PFSK-1 (cell line): ENCODE measurements at regions not wholly inside any gene's neighbourhood (a gene's known extent, or its start where the extent isn't known, plus 50 kb on each side); places are given as distances from the start of the nearest gene placed in this dataset.

Source experiments
- FOXP2 ChIP-seq: optimal IDR thresholded peaks from 2 replicates; pipeline ENCODE3; 2011; ENCODE audit warnings: borderline replicate concordance, control low read depth, inconsistent platforms; ENCODE audit not compliant: insufficient read depth; ENCODE audit errors: extremely low read length, extremely low read depth
- POLR2AphosphoS5 ChIP-seq: IDR thresholded peaks from 2 replicates; pipeline ENCODE4 v1.6.1; 2012; ENCODE audit warnings: low read depth, mild to moderate bottlenecking, control low read depth, low read length, moderate library complexity
- TAF1 ChIP-seq: IDR thresholded peaks from 2 replicates; pipeline ENCODE4 v1.6.1; 2012; ENCODE audit warnings: low read length, control low read depth, borderline replicate concordance; ENCODE audit not compliant: insufficient read depth
- TF ChIP-seq, protein P1 (sequence below), 2 experiments: IDR thresholded peaks; 2 replicates each; pipeline versions ENCODE4 v1.6.1 to v1.8.0; 2011 to 2012; ENCODE audit warnings: low read depth in 2 of 2, low read length in 2 of 2, control low read depth in 1 of 2, inconsistent platforms in 1 of 2, mild to moderate bottlenecking in 1 of 2, moderate library complexity in 1 of 2; ENCODE audit not compliant: insufficient read depth in 1 of 2

DNA sequence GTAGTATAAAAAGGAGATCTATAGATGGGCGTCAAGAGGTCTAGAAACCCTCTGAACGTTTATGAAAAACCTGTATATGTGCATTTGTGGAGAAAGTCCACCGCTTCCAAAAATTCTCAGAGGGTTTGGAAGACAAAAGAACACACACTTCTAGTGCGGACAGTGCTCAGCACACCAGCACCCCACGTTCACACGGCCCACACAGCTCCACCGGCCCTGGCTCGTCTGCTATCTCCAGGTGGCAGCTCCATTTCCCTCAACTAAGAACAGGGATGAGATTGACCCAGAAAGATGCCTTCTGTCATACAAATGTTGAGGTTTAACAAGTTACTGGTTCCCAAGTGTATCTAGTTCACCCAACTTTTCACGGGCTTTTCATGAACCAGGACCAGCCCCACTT, 255.1 kb downstream of the NR2F1-AS1 start:
- TF ChIP-seq POLR2AphosphoS5 (no peak), TAF1 (no peak), FOXP2 (no peak)
- TF ChIP-seq, protein P1, sequence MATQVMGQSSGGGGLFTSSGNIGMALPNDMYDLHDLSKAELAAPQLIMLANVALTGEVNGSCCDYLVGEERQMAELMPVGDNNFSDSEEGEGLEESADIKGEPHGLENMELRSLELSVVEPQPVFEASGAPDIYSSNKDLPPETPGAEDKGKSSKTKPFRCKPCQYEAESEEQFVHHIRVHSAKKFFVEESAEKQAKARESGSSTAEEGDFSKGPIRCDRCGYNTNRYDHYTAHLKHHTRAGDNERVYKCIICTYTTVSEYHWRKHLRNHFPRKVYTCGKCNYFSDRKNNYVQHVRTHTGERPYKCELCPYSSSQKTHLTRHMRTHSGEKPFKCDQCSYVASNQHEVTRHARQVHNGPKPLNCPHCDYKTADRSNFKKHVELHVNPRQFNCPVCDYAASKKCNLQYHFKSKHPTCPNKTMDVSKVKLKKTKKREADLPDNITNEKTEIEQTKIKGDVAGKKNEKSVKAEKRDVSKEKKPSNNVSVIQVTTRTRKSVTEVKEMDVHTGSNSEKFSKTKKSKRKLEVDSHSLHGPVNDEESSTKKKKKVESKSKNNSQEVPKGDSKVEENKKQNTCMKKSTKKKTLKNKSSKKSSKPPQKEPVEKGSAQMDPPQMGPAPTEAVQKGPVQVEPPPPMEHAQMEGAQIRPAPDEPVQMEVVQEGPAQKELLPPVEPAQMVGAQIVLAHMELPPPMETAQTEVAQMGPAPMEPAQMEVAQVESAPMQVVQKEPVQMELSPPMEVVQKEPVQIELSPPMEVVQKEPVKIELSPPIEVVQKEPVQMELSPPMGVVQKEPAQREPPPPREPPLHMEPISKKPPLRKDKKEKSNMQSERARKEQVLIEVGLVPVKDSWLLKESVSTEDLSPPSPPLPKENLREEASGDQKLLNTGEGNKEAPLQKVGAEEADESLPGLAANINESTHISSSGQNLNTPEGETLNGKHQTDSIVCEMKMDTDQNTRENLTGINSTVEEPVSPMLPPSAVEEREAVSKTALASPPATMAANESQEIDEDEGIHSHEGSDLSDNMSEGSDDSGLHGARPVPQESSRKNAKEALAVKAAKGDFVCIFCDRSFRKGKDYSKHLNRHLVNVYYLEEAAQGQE (IDR thresholded peaks at IDR 0.05; ENCODE audit: insufficient read depth in 1 of 2, low read depth in 2 of 2, low read length in 2 of 2) = no peak
